Keratinocyte (primary cell): ENCODE measurements at regions not wholly inside any gene's neighbourhood (a gene's known extent, or its start where the extent isn't known, plus 50 kb on each side); places are given as distances from the start of the nearest gene placed in this dataset.

Experiments used
- DNase-seq: peaks from one replicate; pipeline ENCODE4 v3.0.0-alpha.2; 2011; ENCODE audit warnings: low read depth, missing footprints, low spot score
- FAIRE-seq: peaks from 2 replicates; lab custom pipeline; 2011; peaks lifted over from hg19 to GRCh38; lab: Jason Lieb, UNC
- H2AFZ ChIP-seq: 2 replicates; pipeline ENCODE4 v1.6.0; 2012; ENCODE audit warnings: low read length, control low read depth, inconsistent platforms; ENCODE audit not compliant: control insufficient read depth
- H3K27ac ChIP-seq: 2 replicates; pipeline ENCODE4 v1.5.1; 2011; ENCODE audit warnings: low read length; ENCODE audit not compliant: control insufficient read depth, insufficient read depth
- H3K27me3 ChIP-seq: 3 replicates; pipeline ENCODE4 v1.6.0; 2011; ENCODE audit warnings: low read length; ENCODE audit not compliant: control insufficient read depth, insufficient read depth; ENCODE audit errors: extremely low read depth
- H3K36me3 ChIP-seq, 2 experiments: 2 replicates in 1 of 2; 3 replicates in 1 of 2; pipeline ENCODE4 v1.5.1; 2011; ENCODE audit warnings: low read length in 2 of 2, mild to moderate bottlenecking in 1 of 2; ENCODE audit not compliant: control insufficient read depth in 2 of 2, insufficient read depth in 2 of 2; ENCODE audit errors: extremely low read depth in 1 of 2
- H3K4me1 ChIP-seq: 3 replicates; pipeline ENCODE4 v1.5.1; 2011; ENCODE audit warnings: low read length; ENCODE audit not compliant: control insufficient read depth, insufficient read depth; ENCODE audit errors: extremely low read depth
- H3K4me2 ChIP-seq: 3 replicates; pipeline ENCODE4 v1.6.0; 2011; ENCODE audit warnings: low read depth, low read length; ENCODE audit not compliant: control insufficient read depth, insufficient read depth; ENCODE audit errors: extremely low read depth
- H3K4me3 ChIP-seq, 3 experiments: fragments of 200-600 bp in 1 of 3; sonication (generic) in 1 of 3; 2 replicates in 2 of 3; 3 replicates in 1 of 3; pipeline ENCODE4 v1.5.1; 2011 to 2016; ENCODE audit warnings: low read length in 3 of 3, mild to moderate bottlenecking in 3 of 3, control low read depth in 2 of 3, inconsistent platforms in 1 of 3, low read depth in 1 of 3, mixed read lengths in 1 of 3, mixed run types in 1 of 3, moderate library complexity in 1 of 3; ENCODE audit not compliant: control insufficient read depth in 2 of 3, insufficient read depth in 2 of 3; ENCODE audit errors: extremely low read depth in 1 of 3
- H3K79me2 ChIP-seq: 2 replicates; pipeline ENCODE4 v1.6.0; 2012; ENCODE audit warnings: low read length; ENCODE audit not compliant: control insufficient read depth, insufficient read depth
- H3K9ac ChIP-seq: 3 replicates; pipeline ENCODE4 v1.6.0; 2011; ENCODE audit warnings: low read length; ENCODE audit not compliant: control insufficient read depth, insufficient read depth; ENCODE audit errors: extremely low read depth
- H3K9me1 ChIP-seq: 3 replicates; pipeline ENCODE4 v1.6.0; 2011; ENCODE audit warnings: low read length; ENCODE audit not compliant: control insufficient read depth, insufficient read depth; ENCODE audit errors: extremely low read depth
- H3K9me3 ChIP-seq: 2 replicates; pipeline ENCODE4 v1.5.1; 2012; ENCODE audit warnings: low read depth, low read length; ENCODE audit not compliant: control insufficient read depth
- H4K20me1 ChIP-seq: 3 replicates; pipeline ENCODE4 v1.6.0; 2011; ENCODE audit warnings: low read length; ENCODE audit not compliant: control insufficient read depth, insufficient read depth; ENCODE audit errors: extremely low read depth
- EZH2 ChIP-seq: IDR thresholded peaks from one replicate; pipeline ENCODE4 v1.6.1; 2012; ENCODE audit warnings: inconsistent platforms, mild to moderate bottlenecking, low read length, moderate library complexity
- dilution Hi-C: fragments of 300-500 bp; cut with MboI; formaldehyde crosslinking; loops from one replicate; pipeline ENCODE4 v1.7.0; 2020; ENCODE audit warnings: low sequenced_read_pairs; ENCODE audit not compliant: extremely low pct_ligation_motif_present
- TF ChIP-seq, protein P1 (sequence below), 3 experiments: IDR thresholded peaks in 1 of 3; conservative IDR thresholded peaks in 1 of 3; optimal IDR thresholded peaks in 1 of 3; 2 replicates in 2 of 3; 3 replicates in 1 of 3; pipeline versions ENCODE3 to v1.5.1; 2011; ENCODE audit warnings: low read length in 3 of 3, mild to moderate bottlenecking in 3 of 3, moderate library complexity in 2 of 3, control low read depth in 1 of 3, inconsistent platforms in 1 of 3; ENCODE audit not compliant: insufficient read depth in 2 of 3; ENCODE audit errors: extremely low read depth in 1 of 3

GRCh38 chr17:34140006-34140405, 115.1 kb upstream of the CCL2 start:
- H3K27ac ChIP-seq, result no peak overlapping the region
- no peak overlapping the region for H3K9ac ChIP-seq
- TF ChIP-seq EZH2, result no peak
- TF ChIP-seq, protein P1, sequence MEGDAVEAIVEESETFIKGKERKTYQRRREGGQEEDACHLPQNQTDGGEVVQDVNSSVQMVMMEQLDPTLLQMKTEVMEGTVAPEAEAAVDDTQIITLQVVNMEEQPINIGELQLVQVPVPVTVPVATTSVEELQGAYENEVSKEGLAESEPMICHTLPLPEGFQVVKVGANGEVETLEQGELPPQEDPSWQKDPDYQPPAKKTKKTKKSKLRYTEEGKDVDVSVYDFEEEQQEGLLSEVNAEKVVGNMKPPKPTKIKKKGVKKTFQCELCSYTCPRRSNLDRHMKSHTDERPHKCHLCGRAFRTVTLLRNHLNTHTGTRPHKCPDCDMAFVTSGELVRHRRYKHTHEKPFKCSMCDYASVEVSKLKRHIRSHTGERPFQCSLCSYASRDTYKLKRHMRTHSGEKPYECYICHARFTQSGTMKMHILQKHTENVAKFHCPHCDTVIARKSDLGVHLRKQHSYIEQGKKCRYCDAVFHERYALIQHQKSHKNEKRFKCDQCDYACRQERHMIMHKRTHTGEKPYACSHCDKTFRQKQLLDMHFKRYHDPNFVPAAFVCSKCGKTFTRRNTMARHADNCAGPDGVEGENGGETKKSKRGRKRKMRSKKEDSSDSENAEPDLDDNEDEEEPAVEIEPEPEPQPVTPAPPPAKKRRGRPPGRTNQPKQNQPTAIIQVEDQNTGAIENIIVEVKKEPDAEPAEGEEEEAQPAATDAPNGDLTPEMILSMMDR (optimal IDR thresholded peaks at IDR 0.05 in 1 of 3, IDR thresholded peaks at IDR 0.05 in 1 of 3, conservative IDR thresholded peaks at IDR 0.05 in 1 of 3; ENCODE audit: extremely low read depth in 1 of 3, insufficient read depth in 2 of 3, low read length in 3 of 3), result no peak
- no peak overlapping the region for H3K4me3 ChIP-seq
- H3K9me3 ChIP-seq, result no peaks in the 10 kb centered on the region
- H2AFZ ChIP-seq, result no peak overlapping the region
- H3K9me1 ChIP-seq, result no peaks in the 10 kb centered on the region
- H3K79me2 ChIP-seq, result no peaks in the 10 kb centered on the region
- no peak overlapping the region for H3K4me2 ChIP-seq
- H3K27me3 ChIP-seq, result no peaks in the 10 kb centered on the region
- dilution Hi-C loops, result loop anchor here (25.0 kb wide), 2 partner anchors 178 to 353 kb away; no protein-coding TSS in a partner anchor
- no peaks in the 10 kb centered on the region for H3K36me3 ChIP-seq
- no peak for FAIRE-seq
- DNase-seq, result no peak
- no peaks in the 10 kb centered on the region for H4K20me1 ChIP-seq
- no peaks in the 10 kb centered on the region for H3K4me1 ChIP-seq

GRCh38 chr17:34141590-34141989, 113.5 kb upstream of the CCL2 start:
- Histone ChIP-seq H3K79me2 (no peaks in the 10 kb centered on the region), H2AFZ (no peak overlapping the region), H3K27me3 (no peaks in the 10 kb centered on the region), H4K20me1 (no peaks in the 10 kb centered on the region), H3K9ac (no peak overlapping the region), H3K9me1 (no peaks in the 10 kb centered on the region), H3K36me3 (no peaks in the 10 kb centered on the region), H3K9me3 (no peaks in the 10 kb centered on the region), H3K4me3 (no peak overlapping the region), H3K4me2 (no peak overlapping the region), H3K4me1 (no peaks in the 10 kb centered on the region), H3K27ac (no peak overlapping the region)
- DNase-seq (no peak), FAIRE-seq (no peak)
- no peak for TF ChIP-seq EZH2
- TF ChIP-seq, protein P1 (optimal IDR thresholded peaks at IDR 0.05 in 1 of 3, IDR thresholded peaks at IDR 0.05 in 1 of 3, conservative IDR thresholded peaks at IDR 0.05 in 1 of 3; ENCODE audit: extremely low read depth in 1 of 3, insufficient read depth in 2 of 3, low read length in 3 of 3), result no peak
- dilution Hi-C loops, result loop anchor here (25.0 kb wide), 2 partner anchors 179 to 354 kb away; no protein-coding TSS in a partner anchor
